ENCODE measurements at regions not wholly inside any gene's neighbourhood (a gene's known extent, or its start where the extent isn't known, plus 50 kb on each side); places are given as distances from the start of the nearest gene placed in this dataset.

DNA sequence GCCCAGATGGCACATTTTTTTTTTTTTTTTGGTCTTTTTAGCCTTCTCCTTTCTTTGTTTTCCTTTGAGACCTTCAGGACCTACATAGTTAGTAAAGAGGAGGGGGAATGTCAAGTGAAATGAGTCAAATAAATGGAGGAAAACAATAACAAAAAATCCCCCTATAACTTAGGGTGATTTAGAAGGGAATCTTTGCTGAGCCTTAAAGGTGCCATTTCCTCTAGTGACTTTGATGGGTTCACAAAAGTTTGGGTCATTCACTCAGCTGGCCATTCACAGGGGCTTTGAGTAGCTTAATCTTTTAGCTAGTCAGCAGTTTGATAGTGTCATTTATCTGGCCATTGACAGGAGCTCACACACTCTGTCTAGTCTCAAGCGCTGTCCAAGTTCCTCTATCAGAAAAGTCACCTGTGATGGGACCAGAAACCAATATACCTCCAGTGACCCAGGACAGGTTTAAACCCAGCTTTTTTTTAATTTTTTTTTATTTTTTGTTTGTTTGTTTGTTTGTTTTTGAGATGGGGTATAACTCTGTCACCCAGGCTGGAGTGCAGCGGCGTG, 275.1 kb upstream of the PRDM1 start:
- TF ChIP-seq, protein P1, sequence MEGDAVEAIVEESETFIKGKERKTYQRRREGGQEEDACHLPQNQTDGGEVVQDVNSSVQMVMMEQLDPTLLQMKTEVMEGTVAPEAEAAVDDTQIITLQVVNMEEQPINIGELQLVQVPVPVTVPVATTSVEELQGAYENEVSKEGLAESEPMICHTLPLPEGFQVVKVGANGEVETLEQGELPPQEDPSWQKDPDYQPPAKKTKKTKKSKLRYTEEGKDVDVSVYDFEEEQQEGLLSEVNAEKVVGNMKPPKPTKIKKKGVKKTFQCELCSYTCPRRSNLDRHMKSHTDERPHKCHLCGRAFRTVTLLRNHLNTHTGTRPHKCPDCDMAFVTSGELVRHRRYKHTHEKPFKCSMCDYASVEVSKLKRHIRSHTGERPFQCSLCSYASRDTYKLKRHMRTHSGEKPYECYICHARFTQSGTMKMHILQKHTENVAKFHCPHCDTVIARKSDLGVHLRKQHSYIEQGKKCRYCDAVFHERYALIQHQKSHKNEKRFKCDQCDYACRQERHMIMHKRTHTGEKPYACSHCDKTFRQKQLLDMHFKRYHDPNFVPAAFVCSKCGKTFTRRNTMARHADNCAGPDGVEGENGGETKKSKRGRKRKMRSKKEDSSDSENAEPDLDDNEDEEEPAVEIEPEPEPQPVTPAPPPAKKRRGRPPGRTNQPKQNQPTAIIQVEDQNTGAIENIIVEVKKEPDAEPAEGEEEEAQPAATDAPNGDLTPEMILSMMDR (IDR thresholded peaks at IDR 0.05) = no peak
- TF ChIP-seq POLR2A (IDR thresholded peaks at IDR 0.05) = no peak
